ENCODE measurements at regions not wholly inside any gene's neighbourhood (a gene's known extent, or its start where the extent isn't known, plus 50 kb on each side); places are given as distances from the start of the nearest gene placed in this dataset.

GRCh38 chr2:118738524-118739308 is 108.7 kb downstream of the EN1 start:
- DNase-seq, result no peak

- no peak for DNase-seq
These were observed 109.3 kb downstream of the EN1 start for GRCh38 chr2:118738106-118738505.

GRCh38 chr2:118737684-118738083 is 109.8 kb downstream of the EN1 start:
- DNase-seq, result no peak

- no peak for DNase-seq
These were observed 115.0 kb downstream of the EN1 start for GRCh38 chr2:118732432-118732831.

GRCh38 chr2:118731413-118731812 is 116.0 kb downstream of the EN1 start:
- no peak for DNase-seq

- no peak for DNase-seq
These were observed 117.0 kb downstream of the EN1 start for GRCh38 chr2:118730405-118730804.

- DNase-seq, result no peak
These were observed 117.7 kb downstream of the EN1 start for GRCh38 chr2:118729760-118730159.

- no peak for DNase-seq
These were observed 118.5 kb downstream of the EN1 start for GRCh38 chr2:118728984-118729383.

- no peak for DNase-seq
These were observed 120.6 kb downstream of the EN1 start for GRCh38 chr2:118726821-118727220.

GRCh38 chr2:118723394-118723793 is 124.1 kb downstream of the EN1 start:
- DNase-seq, result no peak

- no peak for DNase-seq
These were observed 124.5 kb downstream of the EN1 start for GRCh38 chr2:118722976-118723375.

GRCh38 chr2:118721817-118722551 is 125.5 kb downstream of the EN1 start:
- no peak for DNase-seq

GRCh38 chr2:118720866-118721265 is 126.6 kb downstream of the EN1 start:
- no peak for DNase-seq

- no peak for DNase-seq
These were observed 128.5 kb downstream of the EN1 start for GRCh38 chr2:118718921-118719320.

- DNase-seq, result no peak
These were observed 131.3 kb downstream of the EN1 start for GRCh38 chr2:118716102-118716501.

- DNase-seq, result no peak
These were observed 133.3 kb downstream of the EN1 start for GRCh38 chr2:118714118-118714517.

GRCh38 chr2:118711603-118712002 is 135.8 kb downstream of the EN1 start:
- no peak for DNase-seq

- DNase-seq, result no peak
These were observed 137.0 kb downstream of the EN1 start for GRCh38 chr2:118710481-118710880.

- no peak for DNase-seq
These were observed 137.7 kb downstream of the EN1 start for GRCh38 chr2:118709786-118710185.

- DNase-seq, result no peak
These were observed 140.6 kb downstream of the EN1 start for GRCh38 chr2:118706844-118707243.

- DNase-seq, result no peak
These were observed 141.1 kb downstream of the EN1 start for GRCh38 chr2:118706371-118706770.

- DNase-seq, result no peak
These were observed 142.4 kb downstream of the EN1 start for GRCh38 chr2:118705032-118705431.

GRCh38 chr2:118699447-118700175 is 147.8 kb downstream of the EN1 start:
- no peak for DNase-seq

- DNase-seq, result no peak
These were observed 148.9 kb downstream of the EN1 start for GRCh38 chr2:118698564-118698963.

Data from CD4-positive, alpha-beta T cell treated with Interleukin-1 beta for 1 hour (primary cell).